K562 (cell line): ENCODE measurements at regions not wholly inside any gene's neighbourhood (a gene's known extent, or its start where the extent isn't known, plus 50 kb on each side); places are given as distances from the start of the nearest gene placed in this dataset.

Experiments used
- CXXC5 ChIP-seq: fragments of 250-450 bp; sonication (Bioruptor Pico); IDR thresholded peaks from 2 replicates; pipeline ENCODE4 v1.8.0; 2022; ENCODE audit warnings: inconsistent platforms, mild to moderate bottlenecking, moderate library complexity
- MXI1 ChIP-seq: IDR thresholded peaks from 2 replicates; pipeline ENCODE4 v1.6.1; 2011; ENCODE audit warnings: low read depth, mild to moderate bottlenecking, improper control_type of control experiment, low read length
- NUFIP1 ChIP-seq: fragments of 450-650 bp; IDR thresholded peaks from 2 replicates; pipeline ENCODE4 v1.6.1; 2018; ENCODE audit not compliant: partially characterized antibody
- POLR2A ChIP-seq: fragments of 450-650 bp; conservative IDR thresholded peaks from 2 replicates; pipeline ENCODE4 v1.6.1; 2016
- POLR3A ChIP-seq: IDR thresholded peaks from 2 replicates; pipeline ENCODE4 v1.6.1; 2011; ENCODE audit warnings: borderline replicate concordance, mild to moderate bottlenecking, moderate library complexity; ENCODE audit not compliant: insufficient read length, insufficient read depth; ENCODE audit errors: extremely low read depth
- PURB ChIP-seq: sonication (generic); formaldehyde crosslinking; IDR thresholded peaks from 2 replicates; pipeline ENCODE4 v1.9.0; 2021; ENCODE audit warnings: low read depth, mild to moderate bottlenecking, missing genetic modification reagents
- RFX1 ChIP-seq: fragments of 450-650 bp; IDR thresholded peaks from 2 replicates; pipeline ENCODE4 v1.6.1; 2016; ENCODE audit warnings: mild to moderate bottlenecking, moderate library complexity
- TF ChIP-seq, protein P1 (sequence below): IDR thresholded peaks from 3 replicates; pipeline ENCODE4 v1.6.1; 2011; ENCODE audit warnings: borderline replicate concordance, mild to moderate bottlenecking; ENCODE audit not compliant: insufficient read length, insufficient read depth

GRCh38 chr5:128684961-128685360 is 146.9 kb upstream of the FBN2 start:
- TF ChIP-seq POLR3A = no peak
- TF ChIP-seq POLR2A = no peak
- TF ChIP-seq NUFIP1 = no peak
- no peak for TF ChIP-seq CXXC5
- TF ChIP-seq RFX1 = no peak
- TF ChIP-seq, protein P1, sequence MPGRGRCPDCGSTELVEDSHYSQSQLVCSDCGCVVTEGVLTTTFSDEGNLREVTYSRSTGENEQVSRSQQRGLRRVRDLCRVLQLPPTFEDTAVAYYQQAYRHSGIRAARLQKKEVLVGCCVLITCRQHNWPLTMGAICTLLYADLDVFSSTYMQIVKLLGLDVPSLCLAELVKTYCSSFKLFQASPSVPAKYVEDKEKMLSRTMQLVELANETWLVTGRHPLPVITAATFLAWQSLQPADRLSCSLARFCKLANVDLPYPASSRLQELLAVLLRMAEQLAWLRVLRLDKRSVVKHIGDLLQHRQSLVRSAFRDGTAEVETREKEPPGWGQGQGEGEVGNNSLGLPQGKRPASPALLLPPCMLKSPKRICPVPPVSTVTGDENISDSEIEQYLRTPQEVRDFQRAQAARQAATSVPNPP = no peak
- TF ChIP-seq MXI1 = no peak
- no peak for TF ChIP-seq PURB (CRISPR knock-in tag)
